CD4-positive, alpha-beta T cell treated with Interleukin-4 for 4 hours (primary cell): ENCODE measurements at regions not wholly inside any gene's neighbourhood (a gene's known extent, or its start where the extent isn't known, plus 50 kb on each side); places are given as distances from the start of the nearest gene placed in this dataset.

Experiments
- DNase-seq: peaks from one replicate; pipeline ENCODE4 v3.0.0-alpha.2; 2020

- DNase-seq, result no peak
Measured at GRCh38 chr1:168920456-168921094, 185.9 kb upstream of the ATP1B1 start.

- no peak for DNase-seq
Measured at GRCh38 chr1:168921629-168922028, 184.9 kb upstream of the ATP1B1 start.

GRCh38 chr1:168923521-168924136 is 182.9 kb upstream of the ATP1B1 start:
- DNase-seq, result no peak

- no peak for DNase-seq
Measured at GRCh38 chr1:168924976-168925375, 181.5 kb upstream of the ATP1B1 start.

GRCh38 chr1:168926236-168926635 is 180.3 kb upstream of the ATP1B1 start:
- no peak for DNase-seq

GRCh38 chr1:168932539-168932938 is 174.0 kb upstream of the ATP1B1 start:
- no peak for DNase-seq

GRCh38 chr1:168933141-168933805 is 173.2 kb upstream of the ATP1B1 start:
- DNase-seq, result no peak

GRCh38 chr1:168939110-168939946 is 167.2 kb upstream of the ATP1B1 start:
- no peak for DNase-seq

GRCh38 chr1:168939947-168940223 is 166.6 kb upstream of the ATP1B1 start:
- DNase-seq, result no peak

- no peak for DNase-seq
Measured at GRCh38 chr1:168941640-168942039, 164.8 kb upstream of the ATP1B1 start.

- DNase-seq, result no peak
Measured at GRCh38 chr1:168942165-168942564, 164.3 kb upstream of the ATP1B1 start.

GRCh38 chr1:168945870-168946269 is 160.6 kb upstream of the ATP1B1 start:
- no peak for DNase-seq

GRCh38 chr1:168947041-168947440 is 159.4 kb upstream of the ATP1B1 start:
- DNase-seq, result no peak

GRCh38 chr1:168949672-168950071 is 156.8 kb upstream of the ATP1B1 start:
- DNase-seq, result no peak

GRCh38 chr1:168957818-168958217 is 148.7 kb upstream of the ATP1B1 start:
- no peak for DNase-seq

- DNase-seq, result no peak
Measured at GRCh38 chr1:168958562-168959289, 147.8 kb upstream of the ATP1B1 start.

- DNase-seq, result no peak
Measured at GRCh38 chr1:168959382-168959781, 147.1 kb upstream of the ATP1B1 start.

GRCh38 chr1:168960114-168960513 is 146.4 kb upstream of the ATP1B1 start:
- DNase-seq, result no peak

- no peak for DNase-seq
Measured at GRCh38 chr1:168960595-168960994, 145.9 kb upstream of the ATP1B1 start.

GRCh38 chr1:168963601-168964000 is 142.9 kb upstream of the ATP1B1 start:
- DNase-seq, result no peak

GRCh38 chr1:168964478-168964877 is 142.0 kb upstream of the ATP1B1 start:
- DNase-seq, result no peak

- DNase-seq, result no peak
Measured at GRCh38 chr1:168966217-168966616, 140.3 kb upstream of the ATP1B1 start.

GRCh38 chr1:168966636-168967035 is 139.9 kb upstream of the ATP1B1 start:
- no peak for DNase-seq
